Mesenchymal stem cell (in vitro differentiated cells and primary cell): ENCODE measurements at regions not wholly inside any gene's neighbourhood (a gene's known extent, or its start where the extent isn't known, plus 50 kb on each side); places are given as distances from the start of the nearest gene placed in this dataset.

Experiments used
- DNase-seq: peaks from one replicate; pipeline ENCODE4 v3.0.0-alpha.2; 2013
- H2AFZ ChIP-seq: one replicate; pipeline ENCODE4 v1.6.1; 2013; ENCODE audit warnings: low read depth, mild to moderate bottlenecking, control low read depth, inconsistent platforms, low read length, moderate library complexity
- H2AK5ac ChIP-seq: 2 replicates; pipeline ENCODE4 v1.6.1; 2013; ENCODE audit warnings: low read length, moderate library complexity, mild to moderate bottlenecking, inconsistent platforms; ENCODE audit not compliant: severe bottlenecking
- H2BK120ac ChIP-seq: one replicate; pipeline ENCODE4 v1.6.1; 2013; ENCODE audit warnings: low read depth, mild to moderate bottlenecking, inconsistent platforms, low read length, moderate library complexity
- H2BK12ac ChIP-seq, 2 experiments: one replicate each; pipeline ENCODE4 v1.6.1; 2013; ENCODE audit warnings: inconsistent platforms in 2 of 2, low read length in 2 of 2, mild to moderate bottlenecking in 2 of 2, moderate library complexity in 2 of 2, control low read depth in 1 of 2
- H2BK15ac ChIP-seq: one replicate; pipeline ENCODE4 v1.6.1; 2013; ENCODE audit warnings: mild to moderate bottlenecking, low read depth, inconsistent platforms; ENCODE audit not compliant: poor library complexity, severe bottlenecking
- H2BK5ac ChIP-seq: 2 replicates; pipeline ENCODE4 v1.6.1; 2013; ENCODE audit warnings: low read depth, mild to moderate bottlenecking, low read length, control low read depth, inconsistent platforms; ENCODE audit not compliant: poor library complexity, severe bottlenecking
- H3K14ac ChIP-seq, 2 experiments: one replicate each; pipeline ENCODE4 v1.6.1; 2013; ENCODE audit warnings: inconsistent platforms in 2 of 2, low read length in 2 of 2, control low read depth in 1 of 2, mild to moderate bottlenecking in 1 of 2, moderate library complexity in 1 of 2
- H3K18ac ChIP-seq, 2 experiments: one replicate each; pipeline ENCODE4 v1.6.1; 2013; ENCODE audit warnings: inconsistent platforms in 2 of 2, low read length in 2 of 2, control low read depth in 1 of 2, low read depth in 1 of 2, mild to moderate bottlenecking in 1 of 2
- H3K23ac ChIP-seq, 2 experiments: one replicate each; pipeline ENCODE4 v1.6.1; 2013; ENCODE audit warnings: inconsistent platforms in 2 of 2, low read length in 2 of 2, mild to moderate bottlenecking in 2 of 2, moderate library complexity in 2 of 2, control low read depth in 1 of 2
- H3K27ac ChIP-seq: 2 replicates; pipeline ENCODE4 v1.5.1; 2013; ENCODE audit warnings: mild to moderate bottlenecking, moderate library complexity, low read length, control low read depth, inconsistent platforms; ENCODE audit not compliant: poor library complexity, severe bottlenecking
- H3K27me3 ChIP-seq, 2 experiments: 2 replicates each; pipeline versions ENCODE4 v1.6.1 to v1.7.0; 2013; ENCODE audit warnings: low read length in 2 of 2, mild to moderate bottlenecking in 2 of 2, moderate library complexity in 2 of 2, control low read depth in 1 of 2, inconsistent platforms in 1 of 2; ENCODE audit not compliant: control insufficient read depth in 1 of 2, insufficient read depth in 1 of 2
- H3K36me3 ChIP-seq, 2 experiments: 2 replicates each; pipeline versions ENCODE4 v1.6.1 to v1.7.0; 2013; ENCODE audit warnings: low read length in 2 of 2, control low read depth in 1 of 2, inconsistent platforms in 1 of 2, low read depth in 1 of 2, mild to moderate bottlenecking in 1 of 2; ENCODE audit not compliant: insufficient read depth in 2 of 2, control insufficient read depth in 1 of 2
- H3K4ac ChIP-seq, 2 experiments: one replicate each; pipeline ENCODE4 v1.6.1; 2013; ENCODE audit warnings: inconsistent platforms in 2 of 2, low read length in 2 of 2, mild to moderate bottlenecking in 2 of 2, moderate library complexity in 2 of 2, control low read depth in 1 of 2, low read depth in 1 of 2
- H3K4me1 ChIP-seq: 2 replicates; pipeline ENCODE4 v1.6.1; 2013; ENCODE audit warnings: low read depth, low read length, control low read depth; ENCODE audit not compliant: control insufficient read depth, insufficient read depth
- H3K4me2 ChIP-seq: 2 replicates; pipeline ENCODE4 v1.6.1; 2013; ENCODE audit warnings: low read length, mild to moderate bottlenecking, inconsistent platforms; ENCODE audit not compliant: poor library complexity, severe bottlenecking
- H3K4me3 ChIP-seq, 2 experiments: 2 replicates each; pipeline versions ENCODE4 v1.5.1 to v1.7.0; 2013; ENCODE audit warnings: low read length in 2 of 2, mild to moderate bottlenecking in 2 of 2, control low read depth in 1 of 2, low read depth in 1 of 2; ENCODE audit not compliant: insufficient read depth in 1 of 2
- H3K79me1 ChIP-seq: replicated peaks from 2 replicates; pipeline ENCODE4 v1.6.1; 2013; ENCODE audit warnings: mild to moderate bottlenecking, control low read depth, low read length, inconsistent platforms; ENCODE audit not compliant: poor library complexity, severe bottlenecking
- H3K9ac ChIP-seq: 2 replicates; pipeline ENCODE4 v1.7.0; 2013; ENCODE audit warnings: mild to moderate bottlenecking, low read length, moderate library complexity
- H3K9me3 ChIP-seq: 2 replicates; pipeline ENCODE4 v1.7.0; 2013; ENCODE audit warnings: mild to moderate bottlenecking, low read length; ENCODE audit not compliant: control insufficient read depth
- H4K8ac ChIP-seq: one replicate; pipeline ENCODE4 v1.6.1; 2013; ENCODE audit warnings: inconsistent platforms, mild to moderate bottlenecking, low read length, moderate library complexity
- H4K91ac ChIP-seq: one replicate; pipeline ENCODE4 v1.6.1; 2013; ENCODE audit warnings: mild to moderate bottlenecking, low read length, inconsistent platforms
- WGBS: methylation state at CpG from one replicate; pipeline ENCODE4 v1.1.7; 2013; ENCODE audit warnings: mixed read lengths; 5-methylcytosine and 5-hydroxymethylcytosine counted together

GRCh38 chr11:28736256-28736655, 628.1 kb downstream of the METTL15 start:
- Histone ChIP-seq H3K18ac (no peak overlapping the region), H3K4ac (no peak overlapping the region), H3K27ac (no peak overlapping the region), H3K27me3 (no peaks in the 10 kb centered on the region), H2BK15ac (no peak overlapping the region), H2BK120ac (no peak overlapping the region), H3K79me1 (no peaks in the 10 kb centered on the region), H4K8ac (no peak overlapping the region), H3K4me2 (no peak overlapping the region), H3K4me3 (no peak overlapping the region), H2AFZ (no peak overlapping the region), H3K9ac (no peak overlapping the region), H4K91ac (no peak overlapping the region), H2BK12ac (no peak overlapping the region), H2BK5ac (no peak overlapping the region), H2AK5ac (no peak overlapping the region), H3K36me3 (no peaks in the 10 kb centered on the region), H3K9me3 (no peaks in the 10 kb centered on the region), H3K23ac (no peak overlapping the region), H3K4me1 (no peaks in the 10 kb centered on the region), H3K14ac (no peak overlapping the region)
- peak; percentile 40 for DNase-seq

GRCh38 chr11:28735511-28735910, 627.3 kb downstream of the METTL15 start:
- no peaks in the 10 kb centered on the region for H3K9me3 ChIP-seq
- no peak overlapping the region for H3K14ac ChIP-seq
- no peak overlapping the region for H2BK5ac ChIP-seq
- H3K4me2 ChIP-seq, result no peak overlapping the region
- H2BK15ac ChIP-seq, result no peak overlapping the region
- no peaks in the 10 kb centered on the region for H3K27me3 ChIP-seq
- no peaks in the 10 kb centered on the region for H3K4me1 ChIP-seq
- no peaks in the 10 kb centered on the region for H3K79me1 ChIP-seq
- no peak overlapping the region for H4K8ac ChIP-seq
- no peak overlapping the region for H2AFZ ChIP-seq
- no peak overlapping the region for H3K9ac ChIP-seq
- no peak overlapping the region for H3K18ac ChIP-seq
- H2BK120ac ChIP-seq, result no peak overlapping the region
- H2AK5ac ChIP-seq, result no peak overlapping the region
- H3K27ac ChIP-seq, result no peak overlapping the region
- WGBS, result 94% methylated on average over 1 of the region's 1 CpG
- H4K91ac ChIP-seq, result no peak overlapping the region
- H3K4ac ChIP-seq, result no peak overlapping the region
- no peaks in the 10 kb centered on the region for H3K36me3 ChIP-seq
- no peak overlapping the region for H2BK12ac ChIP-seq
- DNase-seq, result no peak
- H3K4me3 ChIP-seq, result no peak overlapping the region
- no peak overlapping the region for H3K23ac ChIP-seq

GRCh38 chr11:28730889-28731288, 622.7 kb downstream of the METTL15 start:
- H3K23ac ChIP-seq, result no peak overlapping the region
- H3K9ac ChIP-seq, result no peak overlapping the region
- H3K79me1 ChIP-seq, result no peaks in the 10 kb centered on the region
- H2BK5ac ChIP-seq, result no peak overlapping the region
- 98% methylated on average over 2 of the region's 2 CpGs for WGBS
- H3K27ac ChIP-seq, result no peak overlapping the region
- no peak overlapping the region for H2BK15ac ChIP-seq
- no peak for DNase-seq
- H3K4me1 ChIP-seq, result no peaks in the 10 kb centered on the region
- H3K18ac ChIP-seq, result no peak overlapping the region
- no peaks in the 10 kb centered on the region for H3K9me3 ChIP-seq
- no peak overlapping the region for H2BK12ac ChIP-seq
- H2AK5ac ChIP-seq, result no peak overlapping the region
- H3K4ac ChIP-seq, result no peak overlapping the region
- H4K8ac ChIP-seq, result no peak overlapping the region
- H2AFZ ChIP-seq, result no peak overlapping the region
- H3K4me3 ChIP-seq, result no peak overlapping the region
- no peak overlapping the region for H3K14ac ChIP-seq
- H3K27me3 ChIP-seq, result no peaks in the 10 kb centered on the region
- no peak overlapping the region for H3K4me2 ChIP-seq
- no peak overlapping the region for H4K91ac ChIP-seq
- no peak overlapping the region for H2BK120ac ChIP-seq
- no peaks in the 10 kb centered on the region for H3K36me3 ChIP-seq

- Histone ChIP-seq H3K9ac (no peak overlapping the region), H3K4me2 (no peak overlapping the region), H2BK15ac (no peak overlapping the region), H2BK12ac (no peak overlapping the region), H3K79me1 (no peaks in the 10 kb centered on the region), H2BK120ac (no peak overlapping the region), H3K4me1 (no peaks in the 10 kb centered on the region), H3K9me3 (no peaks in the 10 kb centered on the region), H3K27ac (no peak overlapping the region), H3K4ac (no peak overlapping the region), H3K4me3 (no peak overlapping the region), H3K36me3 (no peaks in the 10 kb centered on the region), H2AFZ (no peak overlapping the region), H4K8ac (no peak overlapping the region), H3K18ac (no peak overlapping the region), H2BK5ac (no peak overlapping the region), H3K14ac (no peak overlapping the region), H3K27me3 (no peaks in the 10 kb centered on the region), H2AK5ac (no peak overlapping the region), H4K91ac (no peak overlapping the region), H3K23ac (no peak overlapping the region)
- no peak for DNase-seq
- WGBS, result 100% methylated on average over 2 of the region's 3 CpGs
Observed at GRCh38 chr11:28730336-28730735, 622.1 kb downstream of the METTL15 start.
